ENCODE measurements at regions not wholly inside any gene's neighbourhood (a gene's known extent, or its start where the extent isn't known, plus 50 kb on each side); places are given as distances from the start of the nearest gene placed in this dataset.

GRCh38 chr6:146917979-146918378 is 286.2 kb upstream of the STXBP5 start:
- TF ChIP-seq CTCF (IDR thresholded peaks at IDR 0.05; ENCODE audit: low read depth, low read length, missing control alignments): no peak
- DNase-seq (ENCODE audit: extremely low read depth, low read depth): no peak
- H3K4me3 ChIP-seq (replicated peaks; ENCODE audit: low read depth, low read length): no peak overlapping the region

GRCh38 chr6:146919017-146919416 is 285.2 kb upstream of the STXBP5 start:
- TF ChIP-seq CTCF (IDR thresholded peaks at IDR 0.05; ENCODE audit: low read depth, low read length, missing control alignments): no peak
- DNase-seq (ENCODE audit: extremely low read depth, low read depth): no peak
- H3K4me3 ChIP-seq (replicated peaks; ENCODE audit: low read depth, low read length): no peak overlapping the region

- no peak overlapping the region for H3K4me3 ChIP-seq (replicated peaks; ENCODE audit: low read depth, low read length)
- no peak for DNase-seq (ENCODE audit: extremely low read depth, low read depth)
- TF ChIP-seq CTCF (IDR thresholded peaks at IDR 0.05; ENCODE audit: low read depth, low read length, missing control alignments): no peak
These were observed 280.9 kb upstream of the STXBP5 start for GRCh38 chr6:146923205-146923833.

GRCh38 chr6:146925846-146926245 is 278.4 kb upstream of the STXBP5 start:
- TF ChIP-seq CTCF (IDR thresholded peaks at IDR 0.05; ENCODE audit: low read depth, low read length, missing control alignments): no peak
- no peak for DNase-seq (ENCODE audit: extremely low read depth, low read depth)
- H3K4me3 ChIP-seq (replicated peaks; ENCODE audit: low read depth, low read length): no peak overlapping the region

GRCh38 chr6:146928503-146928902 is 275.7 kb upstream of the STXBP5 start:
- no peak for DNase-seq (ENCODE audit: extremely low read depth, low read depth)
- H3K4me3 ChIP-seq (replicated peaks; ENCODE audit: low read depth, low read length): no peak overlapping the region
- TF ChIP-seq CTCF (IDR thresholded peaks at IDR 0.05; ENCODE audit: low read depth, low read length, missing control alignments): no peak

- no peak for TF ChIP-seq CTCF (IDR thresholded peaks at IDR 0.05; ENCODE audit: low read depth, low read length, missing control alignments)
- no peak for DNase-seq (ENCODE audit: extremely low read depth, low read depth)
These were observed 273.0 kb upstream of the STXBP5 start for GRCh38 chr6:146931214-146931613.

GRCh38 chr6:146937316-146937715 is 266.9 kb upstream of the STXBP5 start:
- H3K4me3 ChIP-seq (replicated peaks; ENCODE audit: low read depth, low read length): no peak overlapping the region
- DNase-seq (ENCODE audit: extremely low read depth, low read depth): no peak
- no peak for TF ChIP-seq CTCF (IDR thresholded peaks at IDR 0.05; ENCODE audit: low read depth, low read length, missing control alignments)

More at GRCh38 chr6:146931214-146931613, 273.0 kb upstream of the STXBP5 start:
- H3K4me3 ChIP-seq (replicated peaks; ENCODE audit: low read depth, low read length): no peak overlapping the region
